ENCODE measurements at regions not wholly inside any gene's neighbourhood (a gene's known extent, or its start where the extent isn't known, plus 50 kb on each side); places are given as distances from the start of the nearest gene placed in this dataset.

DNA sequence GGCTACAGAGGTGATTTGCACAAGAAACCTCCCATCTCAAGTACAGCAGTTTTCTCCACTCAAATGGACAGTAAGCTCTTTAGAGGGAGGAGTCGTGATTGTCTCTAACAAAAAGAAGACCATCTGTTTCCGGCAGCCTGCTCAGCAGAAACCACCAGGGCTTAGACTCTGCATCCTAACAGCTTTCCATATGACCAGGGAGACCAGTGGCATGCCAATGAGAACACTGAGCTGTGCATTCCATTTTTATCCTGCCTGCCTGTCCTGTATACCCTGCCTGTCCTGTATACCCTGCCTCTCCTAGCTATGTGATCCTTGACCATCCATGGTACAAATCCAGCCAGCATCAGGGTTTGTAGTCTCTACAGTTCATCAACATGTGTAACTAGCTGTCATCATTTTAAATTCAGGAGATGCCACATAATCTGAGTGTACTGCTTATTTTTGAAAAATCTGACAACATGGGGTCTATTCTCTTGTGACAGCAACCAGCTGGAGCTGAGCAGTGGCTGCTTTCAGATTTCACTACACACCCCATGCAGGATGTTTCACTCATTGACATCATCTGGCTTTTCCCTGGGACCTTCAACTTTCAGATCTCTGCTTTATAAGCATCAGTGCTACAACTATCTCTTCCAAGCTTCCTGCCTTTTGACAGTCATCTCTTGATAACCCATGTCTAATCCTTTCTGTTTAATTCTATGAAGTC is 50.5 kb upstream of the POU2AF2 start:
- DNase-seq (ENCODE audit: low read depth, low spot score) = no peak

DNA sequence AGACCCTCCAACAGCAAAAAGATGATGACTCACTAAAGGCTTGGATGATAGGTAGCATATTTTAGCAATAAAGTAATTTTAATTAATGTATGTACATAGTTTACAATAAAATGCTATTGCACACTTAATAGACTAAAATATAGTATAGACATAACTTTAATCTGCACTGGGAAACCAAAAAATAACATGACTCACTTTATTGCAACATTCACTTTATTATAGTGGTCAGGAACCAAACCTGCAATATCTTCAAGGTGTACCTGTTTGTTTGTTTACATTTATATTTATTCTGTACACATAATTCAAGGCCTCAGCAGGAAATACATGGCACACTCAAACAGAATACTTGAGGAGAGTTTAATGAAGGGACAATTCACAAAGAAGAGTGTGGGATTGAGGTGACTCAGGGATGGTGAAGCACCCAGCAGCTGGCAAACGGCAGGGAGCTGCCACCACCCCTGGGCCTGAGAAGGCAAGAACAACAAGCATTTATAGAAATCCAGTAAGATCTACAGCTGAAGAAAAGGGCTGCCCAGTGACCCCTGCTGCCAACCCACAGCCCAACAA is 51.5 kb upstream of the POU2AF2 start:
- DNase-seq (ENCODE audit: low read depth, low spot score) = no peak

DNA sequence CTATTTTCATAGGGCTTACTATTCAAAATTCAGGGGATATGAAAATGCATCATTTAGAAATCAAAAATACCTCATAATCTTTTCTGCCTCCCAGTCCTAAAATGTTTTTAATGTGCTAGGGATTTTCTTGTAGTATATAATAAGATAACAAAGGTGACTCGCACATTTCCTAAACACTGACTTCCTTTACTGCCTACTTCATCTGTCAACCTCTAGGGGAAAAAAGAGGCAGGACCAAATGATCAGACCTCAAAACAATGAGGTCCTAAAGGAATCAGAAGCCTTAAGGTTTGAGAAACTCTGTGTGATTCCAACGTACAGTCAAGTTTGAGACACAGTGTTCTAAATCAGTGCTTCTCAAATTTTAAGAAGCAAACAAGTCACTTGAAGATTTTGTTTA is 56.1 kb upstream of the POU2AF2 start:
- no peak for DNase-seq (ENCODE audit: low read depth, low spot score)

DNA sequence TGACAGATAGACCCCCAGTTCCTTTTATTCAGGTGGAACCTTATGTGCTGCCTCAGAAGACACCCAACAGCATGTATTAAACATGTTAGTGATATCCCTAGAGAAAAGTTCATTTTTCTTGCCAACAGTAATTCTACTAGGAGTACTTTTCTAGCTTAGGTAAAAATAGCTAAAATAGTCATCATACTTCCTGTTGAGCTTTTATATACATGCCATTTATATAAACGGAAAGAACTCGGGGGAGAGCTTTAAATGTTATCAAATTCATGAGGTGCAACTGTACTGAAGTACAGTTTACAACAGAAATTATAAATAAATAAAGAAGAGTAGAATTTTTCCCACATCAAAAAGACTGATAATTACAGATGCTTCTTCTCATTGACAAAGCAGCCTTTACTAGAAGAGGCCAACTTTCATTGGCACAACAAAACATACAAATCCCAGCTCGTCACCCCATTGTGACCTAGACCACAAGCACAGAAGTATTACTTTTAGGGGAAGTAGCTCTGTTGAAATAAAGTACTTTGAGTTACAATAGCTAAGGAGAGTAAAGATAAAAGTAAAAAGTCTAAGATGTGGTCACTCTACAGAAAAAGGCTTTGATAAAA is 59.1 kb upstream of the POU2AF2 start:
- no peak for DNase-seq (ENCODE audit: low read depth, low spot score)

DNA sequence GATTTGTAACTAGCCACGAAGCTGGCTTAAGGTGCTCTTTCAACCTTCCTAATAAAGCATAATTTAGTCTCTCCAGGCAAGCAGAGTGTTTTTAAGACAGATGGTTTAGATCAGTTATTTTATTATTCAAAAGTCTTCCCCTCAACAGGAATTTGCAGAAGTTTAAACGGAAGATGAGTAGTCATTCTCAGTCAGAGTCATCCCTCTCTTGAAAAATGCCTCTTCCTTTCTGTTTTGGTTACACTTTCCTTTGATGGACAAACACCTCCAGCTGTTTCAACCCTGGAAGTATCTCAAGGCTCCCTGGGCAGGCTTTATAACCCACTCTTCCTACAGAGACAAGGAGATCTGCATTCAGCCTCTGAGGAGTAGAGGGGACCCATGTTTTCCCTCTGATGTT is 60.3 kb upstream of the POU2AF2 start:
- no peak for DNase-seq (ENCODE audit: low read depth, low spot score)

DNA sequence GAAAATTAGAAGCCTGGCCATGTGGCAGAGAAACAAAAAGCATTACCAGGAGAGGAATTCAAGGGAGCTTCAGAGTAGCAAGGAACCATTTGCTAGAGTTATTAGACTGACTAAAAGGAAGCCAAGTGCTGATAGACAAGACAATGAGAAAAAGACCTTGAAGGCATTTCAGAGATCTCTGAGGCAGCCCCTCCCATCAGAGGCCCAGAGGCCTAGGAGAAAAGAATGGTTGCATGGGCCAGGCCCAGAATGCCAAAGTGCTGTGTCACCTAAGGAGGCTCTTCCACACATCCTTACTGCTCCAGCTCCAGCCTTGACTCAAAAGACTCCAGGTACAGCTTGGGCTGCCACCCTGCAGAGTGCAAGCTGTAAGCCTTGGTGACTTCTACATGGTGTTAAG is 61.8 kb upstream of the POU2AF2 start:
- peak; percentile 8 for DNase-seq (ENCODE audit: low read depth, low spot score)

DNA sequence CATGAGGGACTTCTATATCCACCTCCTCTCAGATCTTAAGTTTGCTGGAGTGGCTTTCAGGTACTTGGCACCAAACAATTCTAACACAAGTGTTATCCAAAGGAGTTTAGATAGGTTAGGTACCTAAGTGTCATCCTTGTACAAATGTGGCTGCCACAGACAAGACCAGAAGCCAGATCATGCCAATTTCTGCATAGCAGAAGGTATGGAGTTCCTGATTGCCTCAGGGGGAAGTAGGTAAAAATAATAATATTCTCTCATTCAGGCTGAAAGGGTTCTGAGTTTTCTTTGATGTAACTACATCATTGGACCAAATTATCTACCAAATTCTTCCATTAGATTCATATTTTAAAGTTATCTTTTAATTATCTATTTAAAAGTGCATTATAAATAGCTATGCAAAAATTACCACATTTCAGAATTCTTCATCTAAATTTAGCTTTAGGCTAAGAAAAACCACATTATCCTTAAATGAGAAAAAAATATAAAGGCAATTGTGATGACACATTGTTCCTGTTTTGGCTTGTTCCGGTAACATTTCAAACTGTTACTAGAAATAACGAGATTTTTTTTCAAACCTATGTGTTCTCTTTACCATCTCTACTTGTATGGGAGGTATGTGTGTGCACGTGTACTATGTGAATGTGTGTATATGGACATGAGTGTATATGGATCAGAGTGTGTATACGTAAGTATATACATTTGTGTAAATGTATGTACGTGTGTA is 66.2 kb upstream of the POU2AF2 start:
- DNase-seq (ENCODE audit: low read depth, low spot score) = no peak

DNA sequence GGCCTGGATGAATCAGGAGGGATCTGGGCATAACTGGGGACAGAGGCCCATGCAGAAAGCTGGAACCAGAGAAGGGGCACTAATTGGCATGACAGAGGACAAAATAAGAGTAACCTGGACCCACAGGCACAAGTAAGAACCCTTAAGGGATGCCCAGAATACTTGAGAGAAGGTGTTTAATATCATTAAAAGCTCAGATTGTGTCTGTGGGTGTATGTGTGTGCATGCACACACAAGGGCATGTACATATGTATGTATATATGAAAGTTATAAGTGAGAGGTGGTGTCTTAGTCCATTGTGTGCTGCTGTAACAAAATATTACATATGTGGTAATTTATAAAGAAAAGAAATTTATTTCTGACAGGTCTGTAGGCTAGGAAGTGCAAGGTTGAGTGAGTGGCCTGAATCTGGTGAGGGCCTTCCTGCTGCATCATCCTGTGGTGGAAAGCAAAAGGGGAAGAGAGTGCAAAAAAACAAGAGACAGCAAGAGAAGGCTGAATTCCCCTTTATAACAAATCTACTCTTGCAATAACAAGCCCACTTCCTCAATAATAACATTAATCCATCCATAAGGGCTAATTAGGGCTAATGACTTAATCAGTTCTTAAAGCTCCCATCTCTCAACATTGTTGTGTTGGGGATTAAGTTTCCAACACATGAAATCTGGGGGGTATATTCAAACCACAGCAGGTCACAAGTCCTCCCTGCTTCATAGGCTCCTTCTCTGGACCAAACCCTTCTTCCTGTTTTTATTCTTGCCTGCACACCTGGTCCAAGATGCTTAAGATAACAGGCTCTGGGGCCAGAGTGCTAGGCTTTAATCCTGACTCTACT is 68.3 kb upstream of the POU2AF2 start:
- no peak for DNase-seq (ENCODE audit: low read depth, low spot score)

DNA sequence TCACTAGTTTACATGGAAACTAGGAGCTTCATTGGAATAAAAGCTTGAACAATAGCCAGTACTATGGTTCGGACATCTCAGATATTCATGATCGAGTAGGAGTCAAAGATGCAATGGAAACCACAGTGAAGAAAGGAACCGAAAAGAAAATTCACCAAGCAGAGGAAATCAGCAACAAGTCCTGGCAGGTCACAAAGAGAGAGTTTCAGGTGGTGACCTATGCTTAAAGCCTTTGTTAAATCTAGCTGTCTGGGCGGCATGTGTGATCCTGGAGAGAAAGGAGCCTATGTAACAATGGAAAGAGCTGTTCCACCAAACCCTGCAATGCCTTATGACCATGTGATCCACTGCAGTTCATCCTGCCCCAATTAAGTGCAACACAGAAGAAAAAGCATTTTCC is 68.9 kb upstream of the POU2AF2 start:
- no peak for DNase-seq (ENCODE audit: low read depth, low spot score)

DNA sequence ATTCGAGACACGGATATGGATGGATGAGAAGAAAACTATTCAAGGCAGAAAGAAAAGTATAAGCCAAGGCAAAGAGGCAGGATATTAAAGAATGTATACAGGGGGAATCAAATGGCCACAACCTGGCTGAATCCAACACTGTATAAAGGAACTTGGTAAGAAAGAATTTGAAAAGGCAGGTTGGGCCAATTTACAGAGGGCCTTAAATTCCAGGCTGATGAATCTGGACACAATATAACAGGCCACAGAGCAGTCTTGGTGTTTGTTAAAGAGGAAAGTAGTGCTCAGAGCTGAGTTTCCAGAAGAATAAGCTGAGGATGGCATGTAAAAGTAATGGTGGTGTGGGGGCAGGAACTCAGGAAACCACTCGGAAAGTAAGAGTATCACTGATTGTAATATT is 72.3 kb upstream of the POU2AF2 start:
- DNase-seq (ENCODE audit: low read depth, low spot score) = no peak

DNA sequence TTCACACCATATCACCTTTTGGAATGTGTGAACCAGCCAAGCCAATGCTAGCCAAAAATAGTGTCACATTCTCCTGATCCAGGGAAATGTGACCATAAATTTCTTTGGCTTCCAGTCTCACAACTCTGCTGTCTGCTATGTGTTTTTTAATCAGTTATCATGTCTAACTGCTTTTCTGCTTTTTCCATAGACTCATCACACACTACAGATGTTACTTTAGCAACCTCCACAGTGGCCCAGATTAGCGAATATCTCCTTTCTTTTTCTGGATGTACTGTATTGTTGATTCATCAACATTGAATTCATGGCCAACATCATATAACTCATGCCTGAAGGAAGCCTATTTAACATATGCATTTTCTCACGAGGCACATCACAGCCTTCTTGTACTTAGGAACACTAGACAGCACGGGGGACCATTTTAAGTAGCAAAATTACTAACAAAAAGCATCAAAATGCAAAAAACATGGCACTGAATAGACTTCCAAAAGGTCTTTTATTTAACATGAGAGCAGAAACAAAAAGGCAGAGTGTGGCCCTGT is 73.1 kb upstream of the POU2AF2 start:
- no peak for DNase-seq (ENCODE audit: low read depth, low spot score)

DNA sequence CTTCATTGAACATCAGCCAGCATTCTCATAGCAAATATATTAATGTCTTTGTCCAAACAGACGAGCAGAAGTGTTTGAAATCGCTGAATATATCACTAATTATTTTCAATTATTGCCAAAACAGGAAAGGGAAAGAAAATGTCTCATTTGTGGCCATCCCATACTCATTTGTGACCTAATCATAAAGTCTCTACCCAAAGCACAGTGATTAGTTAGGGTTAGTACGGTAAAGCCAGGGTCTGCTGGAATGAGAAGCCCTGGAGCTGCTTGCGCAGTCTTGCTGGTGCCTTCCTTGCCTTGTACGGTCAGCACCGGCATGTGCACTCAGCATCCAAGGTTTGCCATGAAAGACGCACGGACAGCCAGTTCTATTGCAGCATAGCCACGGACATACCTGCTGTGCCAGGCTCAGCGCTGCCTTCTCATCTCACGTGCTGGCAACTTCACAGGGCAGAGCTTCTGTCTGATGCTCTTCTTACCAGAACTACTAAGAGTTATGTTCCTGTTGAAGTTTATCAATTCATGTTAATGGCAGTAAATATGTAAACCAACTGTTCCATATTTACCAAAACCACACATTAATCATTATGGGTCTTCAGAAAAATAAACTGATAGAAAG is 74.7 kb upstream of the POU2AF2 start:
- no peak for DNase-seq (ENCODE audit: low read depth, low spot score)

DNA sequence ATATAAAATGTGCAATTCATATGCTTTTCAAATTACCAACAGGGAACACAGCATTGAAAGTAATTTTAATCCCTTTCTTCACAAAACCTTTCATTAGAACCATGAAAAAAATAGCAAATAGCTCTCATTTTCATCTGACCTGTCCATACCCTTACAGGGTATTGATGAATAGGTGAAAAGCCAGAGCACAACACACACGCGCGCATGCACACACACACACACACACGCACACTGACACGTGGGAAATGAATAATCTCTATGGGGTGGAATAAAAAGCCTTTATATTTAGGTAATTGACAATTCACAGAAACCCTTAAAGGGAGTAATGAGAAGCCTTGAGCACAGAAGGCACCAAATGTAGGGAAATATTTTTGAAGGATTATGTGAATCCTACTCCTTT is 76.2 kb upstream of the POU2AF2 start:
- no peak for DNase-seq (ENCODE audit: low read depth, low spot score)

DNA sequence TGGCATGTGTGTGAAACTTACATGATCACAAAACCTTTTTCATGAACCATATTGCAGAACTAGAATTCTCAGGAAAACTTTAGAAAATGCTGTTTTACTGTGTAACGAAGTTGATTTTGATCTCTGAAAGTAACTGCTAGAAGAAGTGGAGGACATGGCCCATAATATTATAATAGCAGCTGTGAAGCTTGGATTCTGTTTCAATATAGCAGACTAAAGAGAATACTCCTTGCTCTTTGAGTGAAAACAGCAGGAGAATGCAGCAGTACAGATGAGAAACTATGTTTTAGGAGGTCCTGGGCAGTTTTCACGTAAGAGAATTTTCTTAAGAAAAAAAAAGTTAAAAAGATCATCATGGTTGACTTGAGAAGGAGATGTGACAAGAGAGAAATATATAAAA is 76.7 kb upstream of the POU2AF2 start:
- no peak for DNase-seq (ENCODE audit: low read depth, low spot score)

DNA sequence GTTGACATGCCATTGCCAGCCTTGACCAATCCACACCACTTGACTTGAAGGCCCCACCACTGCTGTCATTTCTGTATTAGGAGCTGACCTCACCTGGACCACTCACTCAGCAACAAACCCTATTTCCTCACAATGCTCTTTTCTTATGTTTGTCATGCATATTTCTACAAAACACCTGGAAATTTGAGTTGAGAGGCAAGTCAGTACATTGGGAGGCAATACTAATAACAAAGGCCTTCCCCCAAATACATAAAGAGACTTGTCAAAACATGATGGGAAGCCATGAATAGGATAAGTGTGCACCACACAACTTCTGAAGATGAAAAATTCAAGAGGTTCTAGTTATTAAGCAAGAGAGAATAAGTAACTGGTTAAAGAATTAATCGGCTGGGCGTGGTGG is 77.9 kb upstream of the POU2AF2 start:
- DNase-seq (ENCODE audit: low read depth, low spot score) = no peak

DNA sequence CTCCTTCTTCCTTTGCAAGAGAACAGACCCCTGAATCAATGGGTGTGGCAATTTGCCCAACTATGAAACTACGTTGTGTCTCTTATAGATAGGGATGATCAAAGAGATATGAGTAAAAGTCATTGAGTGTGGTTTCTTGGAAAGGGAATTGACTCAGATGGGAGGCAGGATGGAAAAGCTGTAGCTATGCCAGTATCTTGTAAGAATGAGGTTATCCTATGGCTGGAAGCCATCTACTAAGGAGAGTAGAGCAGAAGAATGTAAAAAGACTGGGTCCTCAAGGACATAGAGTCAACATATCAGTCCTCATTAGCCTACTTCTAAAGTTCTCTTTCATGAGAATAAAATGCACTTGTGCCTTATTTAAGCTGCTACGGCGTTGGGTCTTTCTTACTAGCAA is 78.9 kb upstream of the POU2AF2 start:
- no peak for DNase-seq (ENCODE audit: low read depth, low spot score)

DNA sequence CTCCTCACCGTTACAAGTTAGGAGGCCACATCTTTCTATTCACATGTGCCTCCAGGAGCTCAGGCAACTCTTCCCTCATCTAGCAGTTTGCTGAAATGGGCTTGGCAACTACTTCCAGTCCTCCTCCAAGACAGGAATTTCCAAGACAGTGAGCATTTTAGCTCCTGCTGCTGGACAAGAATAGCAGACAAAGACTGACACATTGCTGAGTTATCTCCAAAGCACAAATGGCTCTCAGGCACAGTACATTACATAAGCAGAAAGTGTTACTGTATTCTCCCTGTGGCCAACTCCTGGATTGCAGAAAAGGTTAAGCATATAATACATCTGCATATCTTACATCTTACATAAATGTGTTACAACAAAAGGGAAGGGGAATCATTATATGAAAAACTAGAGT is 83.2 kb upstream of the POU2AF2 start:
- no peak for DNase-seq (ENCODE audit: low read depth, low spot score)

DNA sequence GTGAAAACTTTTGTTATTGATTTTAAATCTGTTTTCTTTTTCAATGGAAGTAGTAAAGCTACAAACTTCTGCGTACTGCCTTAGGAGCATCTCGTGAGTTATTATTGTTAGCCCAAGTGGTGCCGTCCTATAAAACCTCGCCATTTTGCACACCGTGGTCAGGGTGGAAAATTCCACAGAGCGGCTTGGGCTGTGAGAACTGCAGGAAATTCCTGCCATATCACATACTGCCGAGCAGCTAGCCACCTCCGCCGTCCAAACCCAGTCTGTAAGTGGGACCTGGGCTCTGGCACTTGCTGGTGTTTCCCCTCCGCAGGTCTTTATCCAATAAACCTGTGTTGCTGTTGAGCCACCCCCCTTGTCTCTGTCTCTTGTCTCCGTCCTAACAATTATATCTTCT is 88.0 kb upstream of the POU2AF2 start:
- no peak for DNase-seq (ENCODE audit: low read depth, low spot score)

DNA sequence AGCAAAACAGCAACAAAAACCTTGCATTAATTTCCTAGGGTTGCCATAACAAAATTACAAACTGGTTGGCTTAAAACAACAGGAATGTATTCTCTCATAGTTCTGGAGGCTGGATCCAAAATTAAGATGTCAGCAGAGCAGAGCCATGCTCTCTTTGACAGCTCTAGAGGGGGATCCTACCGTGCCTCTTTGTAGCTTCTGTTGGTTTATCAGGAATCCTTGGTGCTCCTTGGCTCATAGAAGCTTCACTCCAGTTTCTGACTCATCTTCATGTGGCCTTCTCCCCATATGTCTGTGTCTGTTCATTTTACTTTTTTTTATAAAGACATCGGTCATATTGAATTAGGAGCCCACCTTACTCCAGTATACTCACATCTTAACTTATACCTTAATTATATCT is 90.5 kb upstream of the POU2AF2 start:
- DNase-seq (ENCODE audit: low read depth, low spot score) = no peak

DNA sequence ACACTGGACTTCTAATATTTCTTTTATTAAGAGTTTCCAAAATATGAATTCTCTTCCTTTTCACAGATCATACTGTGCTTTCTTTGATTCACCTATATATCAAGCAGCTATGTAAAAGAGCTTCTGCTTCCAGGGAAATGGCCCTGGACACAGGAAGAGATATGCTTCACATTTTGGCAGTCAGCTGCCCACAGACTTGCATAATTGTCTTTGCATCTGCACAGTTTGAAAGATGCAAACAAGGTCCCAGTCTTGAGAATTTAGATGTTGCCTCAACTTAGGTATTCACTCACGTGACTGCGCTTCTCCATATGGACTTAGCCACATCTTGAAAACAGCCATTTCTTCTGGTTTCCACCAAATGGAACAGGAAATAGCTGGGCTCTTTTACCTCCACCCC is 92.3 kb upstream of the POU2AF2 start:
- no peak for DNase-seq (ENCODE audit: low read depth, low spot score)

DNA sequence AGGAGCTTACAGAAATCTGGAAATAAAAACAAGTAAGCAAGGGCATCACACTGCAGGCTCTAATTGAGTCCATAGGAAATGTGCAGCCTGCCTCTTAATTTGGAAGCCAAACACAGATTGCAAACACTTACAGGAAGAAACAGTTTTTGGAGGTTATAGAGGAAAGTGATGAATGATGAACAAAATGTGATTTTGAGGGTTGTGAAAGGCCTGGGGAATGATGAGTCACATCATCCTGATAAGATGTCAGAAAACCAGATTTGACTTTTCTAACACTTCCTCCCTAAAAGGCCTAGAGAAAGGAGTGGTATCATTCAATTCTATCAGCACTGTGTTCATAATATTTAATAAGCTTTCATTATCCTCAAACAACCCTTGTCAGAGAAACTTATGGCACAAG is 96.6 kb upstream of the POU2AF2 start:
- no peak for DNase-seq (ENCODE audit: low read depth, low spot score)
